ENCODE measurements at regions not wholly inside any gene's neighbourhood (a gene's known extent, or its start where the extent isn't known, plus 50 kb on each side); places are given as distances from the start of the nearest gene placed in this dataset.
"Not testable (repeated sequence)": the region's sequence is repeated elsewhere in the genome, so short reads cannot be mapped to it uniquely, and the experiment has no call there.

DNA sequence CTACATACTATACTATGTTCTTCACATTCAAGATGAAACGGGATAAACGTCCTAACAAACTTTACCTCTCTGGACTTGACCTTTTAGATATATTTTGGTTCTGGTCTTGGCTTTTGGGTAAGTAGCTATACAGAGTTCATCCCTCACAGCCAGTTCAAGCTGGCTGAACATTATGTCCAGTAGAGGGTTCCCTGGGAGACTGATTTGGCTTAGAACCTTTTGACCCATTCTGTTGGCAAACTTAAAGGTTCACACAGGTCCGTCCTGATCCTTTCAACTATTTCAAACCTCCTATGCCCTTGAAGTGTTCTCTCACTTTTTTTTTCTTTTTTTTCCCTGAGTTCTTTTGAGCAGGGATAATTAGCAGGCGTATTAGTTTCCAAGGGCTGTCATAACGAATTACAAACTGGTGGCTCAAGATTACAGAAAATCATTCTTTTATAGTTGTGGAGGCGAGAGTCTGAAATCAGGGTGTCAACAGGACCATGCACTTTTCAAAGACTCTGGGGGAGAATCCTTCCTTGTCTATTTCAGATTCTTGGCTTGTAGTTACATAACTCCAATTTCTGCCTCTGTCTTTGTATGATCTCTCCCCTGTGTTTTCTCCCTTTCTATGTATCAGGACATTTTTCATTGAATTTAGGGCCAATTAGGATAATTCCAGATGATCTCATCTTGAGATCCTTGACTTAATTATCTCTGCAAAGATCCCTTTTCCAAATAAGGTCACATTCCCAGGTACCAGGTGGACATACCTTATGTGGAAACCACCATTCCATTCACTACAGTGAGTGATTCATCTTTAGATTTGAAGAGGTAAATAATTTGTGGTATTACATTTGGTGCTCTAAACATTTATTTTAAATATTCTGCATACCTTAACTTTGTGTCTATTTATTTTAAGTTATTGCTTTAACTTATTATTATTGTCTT, 257.4 kb upstream of the USP25 start:
- no peak for DNase-seq (ENCODE audit: low spot score)

DNA sequence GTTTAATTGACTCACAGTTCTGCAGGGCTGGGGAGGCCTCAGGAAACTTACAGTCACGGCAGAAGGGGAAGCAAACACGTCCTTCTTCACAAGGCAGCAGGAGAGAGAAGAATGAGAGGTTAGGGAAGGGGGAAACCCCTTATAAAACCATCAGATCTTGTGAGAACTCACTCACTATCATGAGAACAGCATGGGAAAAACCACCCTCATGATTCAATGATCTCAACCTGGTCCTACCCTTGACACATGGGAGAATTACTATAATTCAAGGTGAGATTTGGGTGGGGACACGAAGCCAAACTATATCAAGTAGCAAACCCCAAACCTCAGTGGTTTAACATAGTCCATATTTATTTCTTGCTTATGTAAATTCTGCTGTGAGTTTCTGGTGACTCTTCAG, 252.0 kb upstream of the USP25 start:
- DNase-seq (ENCODE audit: low spot score), result not testable (repeated sequence)

GRCh38 chr21:15480160-15480559, 249.6 kb upstream of the USP25 start:
- DNase-seq (ENCODE audit: low spot score), result no peak

DNA sequence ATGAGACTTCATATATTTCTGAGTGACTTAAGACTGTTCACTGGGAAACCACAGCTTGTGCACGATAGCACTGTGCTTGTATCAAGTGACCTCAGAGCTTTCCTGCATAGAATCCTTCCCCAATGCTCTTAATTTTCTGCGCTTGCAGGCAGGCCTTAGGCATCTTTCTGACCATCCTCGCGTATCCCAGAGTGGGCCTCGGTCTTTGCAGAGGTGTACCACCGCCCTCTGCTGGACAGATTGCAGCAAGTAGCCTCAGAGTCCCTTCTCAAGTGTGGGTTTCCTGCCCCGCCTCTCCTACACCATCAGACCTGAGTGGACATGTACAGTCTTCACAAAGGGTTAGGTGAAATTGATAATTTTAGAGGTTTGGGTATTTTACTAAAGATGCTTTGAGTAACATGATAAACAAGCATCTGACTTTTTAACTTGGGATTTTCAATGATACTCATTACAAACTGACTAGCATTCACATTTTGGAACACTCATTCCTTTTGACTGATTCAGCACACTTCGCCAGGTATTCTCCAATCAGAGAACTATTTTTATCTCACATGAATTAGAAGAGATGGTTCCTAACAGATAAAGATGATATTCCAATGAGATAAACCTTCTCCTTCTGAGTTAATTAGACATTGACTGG, 246.5 kb upstream of the USP25 start:
- peak; percentile 89 for DNase-seq (ENCODE audit: low spot score)

GRCh38 chr21:15486460-15487195, 243.2 kb upstream of the USP25 start:
- no peak for DNase-seq (ENCODE audit: low spot score)

DNA sequence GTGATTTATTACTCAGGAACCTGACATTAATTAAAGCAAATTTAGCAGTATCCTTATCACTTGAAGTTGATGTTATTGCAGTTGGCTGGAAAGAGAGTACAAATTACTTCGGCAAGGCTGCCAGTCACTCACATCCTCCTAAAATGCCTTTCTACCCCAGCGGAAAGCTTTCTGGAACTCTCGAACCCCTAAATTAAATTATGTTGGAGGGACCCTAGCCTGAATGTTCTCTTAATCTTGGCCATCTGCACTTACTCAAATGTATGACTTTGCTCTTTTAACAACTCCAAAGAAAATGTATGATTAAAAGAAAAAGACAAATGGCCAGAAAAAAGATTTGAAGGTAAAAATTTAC, 242.6 kb upstream of the USP25 start:
- DNase-seq (ENCODE audit: low spot score), result no peak

DNA sequence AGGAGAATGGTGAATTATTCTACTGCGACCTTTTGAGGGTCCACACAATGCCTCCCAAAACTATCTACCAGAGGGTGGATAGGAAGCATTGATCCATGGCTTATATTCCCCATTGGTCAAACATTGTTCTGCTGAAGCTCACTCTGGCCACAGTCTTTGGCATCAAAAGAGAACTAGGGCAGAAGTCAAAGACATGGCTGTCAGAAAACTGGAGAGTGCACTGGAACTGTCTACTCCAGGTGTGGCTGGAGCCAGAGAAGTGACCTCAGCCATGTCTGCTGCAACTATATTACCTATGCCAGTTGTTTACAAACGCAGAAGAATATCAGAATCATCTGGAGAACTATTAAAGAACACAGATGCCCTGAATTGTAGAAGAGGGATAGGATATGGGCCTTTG, 238.7 kb upstream of the USP25 start:
- no peak for DNase-seq (ENCODE audit: low spot score)

- DNase-seq (ENCODE audit: low spot score), result no peak
These were observed 236.1 kb upstream of the USP25 start for GRCh38 chr21:15493646-15494045.

- DNase-seq (ENCODE audit: low spot score), result no peak
These were observed 235.3 kb upstream of the USP25 start for GRCh38 chr21:15494481-15494880.

DNA sequence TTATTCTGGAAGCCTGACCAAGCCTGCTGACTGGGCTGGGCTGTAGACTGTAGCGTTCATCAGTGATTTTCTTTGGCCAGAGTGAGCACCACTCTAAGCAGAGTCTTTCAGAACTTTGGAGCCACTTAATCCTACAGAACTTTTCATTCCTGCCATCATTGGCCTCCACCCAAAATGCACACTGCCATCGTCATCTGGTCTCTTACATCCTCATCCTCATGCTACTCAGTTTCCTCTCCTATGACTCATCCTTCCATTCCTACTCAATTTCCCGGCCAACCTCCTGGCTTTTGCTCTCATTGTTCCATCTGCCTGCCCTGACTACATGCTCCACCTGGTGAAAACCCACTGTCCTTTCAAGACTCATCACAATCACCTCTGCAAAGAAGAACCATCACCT, 233.8 kb upstream of the USP25 start:
- no peak for DNase-seq (ENCODE audit: low spot score)

DNA sequence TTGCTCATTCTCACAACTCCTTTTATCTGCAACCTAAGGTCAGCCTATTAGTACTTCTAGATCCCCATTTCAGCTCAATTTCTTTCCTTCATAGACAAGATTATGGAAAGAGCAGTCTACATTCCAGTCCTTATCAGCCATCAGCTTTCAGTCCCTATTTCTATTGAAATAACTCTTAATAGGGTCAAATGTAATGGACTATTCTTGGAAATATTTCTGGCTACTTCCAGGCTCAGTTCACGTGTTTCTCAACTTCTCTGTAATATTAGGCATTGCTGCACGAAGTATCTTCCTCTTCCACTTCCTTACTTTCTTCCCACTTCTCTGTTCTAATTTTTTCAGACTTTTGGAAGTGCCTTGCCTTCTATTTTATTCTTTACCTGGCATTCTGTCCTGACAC, 232.9 kb upstream of the USP25 start:
- DNase-seq (ENCODE audit: low spot score), result no peak

- no peak for DNase-seq (ENCODE audit: low spot score)
These were observed 231.3 kb upstream of the USP25 start for GRCh38 chr21:15498455-15498854.

- DNase-seq (ENCODE audit: low spot score), result no peak
These were observed 223.7 kb upstream of the USP25 start for GRCh38 chr21:15506086-15506485.

GRCh38 chr21:15508554-15508953, 221.2 kb upstream of the USP25 start:
- DNase-seq (ENCODE audit: low spot score), result no peak

DNA sequence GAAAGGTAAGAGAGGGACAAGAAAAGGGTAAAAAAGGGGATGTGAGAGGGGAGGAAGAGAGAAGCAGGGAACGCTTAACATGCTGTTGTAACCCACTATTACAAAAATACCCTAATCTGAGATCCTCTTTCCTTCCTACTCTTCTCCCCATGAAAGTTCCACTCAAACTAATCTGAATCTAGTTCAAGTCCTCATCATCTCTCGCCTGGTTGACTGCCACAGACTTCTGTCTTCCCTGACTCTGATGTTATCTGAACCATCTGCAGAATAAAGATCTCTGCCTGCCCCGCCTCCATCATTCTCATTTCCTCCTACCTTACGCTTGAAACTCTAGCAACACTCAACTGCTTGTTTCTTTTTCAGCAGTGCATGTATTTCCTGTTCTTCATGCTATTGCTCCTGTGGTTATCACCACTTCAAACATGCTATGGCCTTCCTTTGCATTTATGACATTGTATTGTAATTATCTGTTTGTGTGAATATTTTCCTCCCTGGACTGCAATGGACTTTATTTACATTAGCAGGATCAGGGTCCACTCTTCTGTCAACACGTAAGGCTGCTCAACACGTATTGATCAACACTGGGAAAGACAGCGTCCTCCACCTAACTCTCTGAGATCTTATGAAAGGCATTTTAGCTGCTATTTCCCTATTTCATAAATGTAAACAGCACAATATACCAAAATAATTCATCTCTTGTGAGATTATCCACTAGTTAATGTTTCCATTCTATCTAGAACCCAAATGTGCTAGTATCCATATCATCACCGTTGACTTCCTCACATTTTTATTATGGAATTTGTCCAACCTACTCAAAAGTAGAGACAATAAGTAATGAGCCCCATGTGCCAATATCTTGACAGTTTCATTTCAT, 215.5 kb upstream of the USP25 start:
- DNase-seq (ENCODE audit: low spot score), result peak; percentile 21

DNA sequence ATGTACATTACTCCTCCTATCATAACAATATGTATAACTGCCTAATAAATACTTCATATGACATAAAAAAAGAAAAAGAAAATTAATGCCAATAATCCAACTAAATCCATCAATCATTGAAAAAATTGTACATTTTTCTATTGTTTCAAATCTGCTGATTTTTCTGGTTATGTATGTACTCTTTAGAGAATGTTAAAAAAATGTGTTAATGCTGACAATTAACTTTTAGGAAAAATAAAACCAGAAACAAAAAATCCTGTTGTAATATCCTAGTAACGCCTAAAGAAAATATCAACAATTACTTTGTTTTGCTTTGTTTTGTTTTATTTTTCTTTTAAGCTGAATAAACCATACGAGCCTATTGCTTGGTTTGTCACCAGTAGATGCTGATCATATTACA, 213.9 kb upstream of the USP25 start:
- no peak for DNase-seq (ENCODE audit: low spot score)

- DNase-seq (ENCODE audit: low spot score), result no peak
These were observed 212.4 kb upstream of the USP25 start for GRCh38 chr21:15517394-15517793.

- DNase-seq (ENCODE audit: low spot score), result no peak
These were observed 208.8 kb upstream of the USP25 start for GRCh38 chr21:15520811-15521643.

DNA sequence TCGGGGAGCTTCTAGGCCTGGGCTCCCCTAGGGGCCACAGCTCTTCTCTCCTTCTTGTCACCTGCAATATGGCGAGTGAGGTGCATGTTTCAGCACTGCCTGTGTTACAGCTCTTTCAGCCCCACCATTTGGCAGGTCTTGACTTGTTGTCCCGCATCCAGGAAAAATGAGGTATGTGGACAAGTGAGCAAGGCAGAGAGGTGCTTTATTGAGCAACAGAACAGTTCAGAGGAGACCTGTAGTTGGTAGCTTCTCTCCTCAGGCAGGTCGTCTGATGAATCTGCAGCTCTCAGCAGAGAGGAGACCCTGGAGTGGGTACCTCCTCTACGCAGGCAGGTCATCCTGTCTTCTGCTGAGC, 208.2 kb upstream of the USP25 start:
- DNase-seq (ENCODE audit: low spot score), result no peak

DNA sequence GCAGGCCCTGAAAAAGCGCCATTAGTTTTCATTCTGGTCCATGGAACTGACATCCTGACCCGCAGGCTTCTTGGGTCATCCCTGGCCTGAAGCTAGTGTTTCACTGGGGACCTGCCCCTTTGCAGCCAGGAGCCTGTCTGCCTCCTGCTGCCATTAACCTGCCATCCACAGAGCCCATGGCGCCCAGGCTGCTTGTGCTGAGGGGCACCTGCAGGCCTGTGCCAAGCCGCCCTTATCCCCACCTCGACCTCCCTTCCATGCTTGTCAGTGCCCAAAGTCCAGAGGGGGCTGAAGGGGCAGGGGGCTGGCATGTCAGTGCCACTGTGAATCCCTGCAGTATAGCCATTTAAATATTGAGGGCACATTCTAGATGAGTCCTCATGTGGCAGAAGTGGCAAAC, 207.6 kb upstream of the USP25 start:
- no peak for DNase-seq (ENCODE audit: low spot score)

DNA sequence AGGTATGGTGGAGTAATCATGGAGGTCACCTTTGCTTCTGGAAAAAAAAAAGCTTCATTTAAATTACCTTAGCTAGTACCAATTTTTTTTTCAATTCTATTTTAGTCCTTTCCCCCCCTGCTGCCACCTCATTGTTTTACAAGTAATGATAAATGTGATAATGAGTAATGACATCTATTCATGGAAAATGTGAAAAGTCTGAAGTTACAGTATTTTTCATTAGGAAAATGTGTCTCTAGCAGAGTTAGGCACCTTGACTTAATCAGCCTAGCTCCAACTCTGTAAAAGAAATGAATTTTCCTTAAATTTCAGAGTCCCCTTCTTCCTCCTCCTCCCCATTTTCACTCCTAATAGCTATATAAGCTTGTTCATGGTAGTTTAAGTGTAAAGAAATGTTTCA, 204.9 kb upstream of the USP25 start:
- no peak for DNase-seq (ENCODE audit: low spot score)
